CD4-positive, CD25-positive, alpha-beta regulatory T cell (primary cell): ENCODE measurements at regions not wholly inside any gene's neighbourhood (a gene's known extent, or its start where the extent isn't known, plus 50 kb on each side); places are given as distances from the start of the nearest gene placed in this dataset.

ENCODE experiments used
- ATAC-seq, 2 donors: fragments of 150-1000 bp; cut with Tn5 transposase; one replicate each; pipeline ENCODE4 v1.10.0; 2021; ENCODE audit warnings: low read depth in 2 of 2, moderate number of reproducible peaks in 2 of 2, moderate library complexity in 1 of 2
- DNase-seq, 3 donors: peaks; one replicate each; pipeline versions ENCODE4 v3.0.0 to v3.0.0-alpha.2; 2012 to 2022; ENCODE audit warnings: mixed read lengths in 1 of 3
- H3K27ac ChIP-seq: one replicate; pipeline ENCODE4 v1.7.0; 2013; ENCODE audit warnings: mild to moderate bottlenecking, low read length; ENCODE audit not compliant: insufficient read depth, poor library complexity, severe bottlenecking
- H3K27me3 ChIP-seq: one replicate; pipeline ENCODE4 v1.7.0; 2013; ENCODE audit warnings: low read length; ENCODE audit not compliant: control insufficient read depth, insufficient read depth
- H3K36me3 ChIP-seq: one replicate; pipeline ENCODE4 v1.7.0; 2013; ENCODE audit warnings: mild to moderate bottlenecking, low read length, moderate library complexity; ENCODE audit not compliant: control insufficient read depth, insufficient read depth
- H3K4me1 ChIP-seq: 2 replicates; pipeline ENCODE4 v1.7.0; 2013; ENCODE audit warnings: mild to moderate bottlenecking, low read length; ENCODE audit not compliant: insufficient read depth, control insufficient read depth, poor library complexity, severe bottlenecking
- H3K4me3 ChIP-seq: one replicate; pipeline ENCODE4 v1.7.0; 2013; ENCODE audit warnings: low read depth, mild to moderate bottlenecking, low read length, moderate library complexity
- H3K9me3 ChIP-seq, 2 experiments: 1 replicate in 1 of 2; 2 replicates in 1 of 2; pipeline ENCODE4 v1.7.0; 2013; ENCODE audit warnings: low read length in 2 of 2, mild to moderate bottlenecking in 1 of 2, moderate library complexity in 1 of 2; ENCODE audit not compliant: control insufficient read depth in 2 of 2
- H3K27ac Mint-ChIP-seq, 3 donors: one replicate each; pipeline ENCODE4 v1.8.0; 2020 to 2022; ENCODE audit warnings: mild to moderate bottlenecking in 3 of 3, mixed read lengths in 3 of 3, moderate library complexity in 2 of 3
- H3K27me3 Mint-ChIP-seq: one replicate; pipeline ENCODE4 v1.8.0; 2022; ENCODE audit warnings: mild to moderate bottlenecking, mixed read lengths
- H3K36me3 Mint-ChIP-seq: one replicate; pipeline ENCODE4 v1.8.0; 2020; ENCODE audit warnings: mixed read lengths
- H3K4me1 Mint-ChIP-seq, 4 donors: one replicate each; pipeline ENCODE4 v1.8.0; 2020 to 2022; ENCODE audit warnings: mixed read lengths in 4 of 4, mild to moderate bottlenecking in 1 of 4
- H3K4me3 Mint-ChIP-seq, 4 donors: one replicate each; pipeline ENCODE4 v1.8.0; 2020 to 2022; ENCODE audit warnings: mild to moderate bottlenecking in 4 of 4, mixed read lengths in 4 of 4, moderate library complexity in 3 of 4
- H3K9me3 Mint-ChIP-seq, 7 donors: one replicate each; pipeline ENCODE4 v1.8.0; 2020 to 2022; ENCODE audit warnings: mixed read lengths in 7 of 7, mild to moderate bottlenecking in 3 of 7, moderate library complexity in 2 of 7

GRCh38 chr6:21827425-21828202 lies 234.1 kb downstream of the SOX4 start:
- Mint-ChIP-seq H3K36me3 (no peaks in the 10 kb centered on the region), H3K27ac (peak overlapping the region in 1 of 3 donors; percentile 12), H3K27me3 (peaks cover 13% of the 10 kb centered on the region), H3K9me3 (peaks cover 0 to 4% (median 0%) of the 10 kb centered on the region in 7 donors), H3K4me3 (no peak overlapping the region), H3K4me1 (no peaks in the 10 kb centered on the region)
- ATAC-seq = no peak
- Histone ChIP-seq H3K9me3 (no peaks in the 10 kb centered on the region), H3K4me1 (no peaks in the 10 kb centered on the region), H3K4me3 (no peak overlapping the region), H3K27ac (no peak overlapping the region), H3K27me3 (no peaks in the 10 kb centered on the region), H3K36me3 (no peaks in the 10 kb centered on the region)
- DNase-seq = no peak

DNA sequence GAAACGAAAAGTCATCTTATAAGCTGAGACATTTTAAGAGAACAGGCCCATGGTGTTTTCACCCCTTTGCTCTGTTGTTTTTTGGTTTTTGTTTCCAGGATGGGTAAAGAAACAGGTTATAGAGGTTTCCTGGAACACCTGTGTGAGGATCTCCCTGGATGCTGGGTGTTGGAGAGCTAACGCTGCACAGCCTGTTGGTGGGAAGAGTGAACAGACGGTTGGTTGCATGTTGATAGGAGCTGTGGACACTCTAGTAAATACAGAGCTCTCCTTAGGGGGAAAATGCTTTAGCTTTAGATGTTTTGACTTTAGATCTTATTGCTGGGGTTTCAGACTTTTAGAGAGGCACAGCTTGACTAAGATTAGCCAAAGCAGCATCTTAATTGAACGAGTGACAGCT lies 235.2 kb downstream of the SOX4 start:
- Histone ChIP-seq H3K36me3 (no peaks in the 10 kb centered on the region), H3K4me1 (no peaks in the 10 kb centered on the region), H3K9me3 (no peaks in the 10 kb centered on the region), H3K27ac (no peak overlapping the region), H3K27me3 (no peaks in the 10 kb centered on the region), H3K4me3 (no peak overlapping the region)
- no peaks in the 10 kb centered on the region for H3K36me3 Mint-ChIP-seq
- ATAC-seq = no peak
- no peaks in the 10 kb centered on the region for H3K4me1 Mint-ChIP-seq
- peaks cover 13% of the 10 kb centered on the region for H3K27me3 Mint-ChIP-seq
- peaks cover 0 to 4% (median 0%) of the 10 kb centered on the region in 7 donors for H3K9me3 Mint-ChIP-seq
- no peak for DNase-seq
- H3K27ac Mint-ChIP-seq = no peak overlapping the region
- no peak overlapping the region for H3K4me3 Mint-ChIP-seq

GRCh38 chr6:21829126-21829525 lies 235.6 kb downstream of the SOX4 start:
- peaks cover 10% of the 10 kb centered on the region for H3K27me3 Mint-ChIP-seq
- Histone ChIP-seq H3K4me3 (no peak overlapping the region), H3K27ac (no peak overlapping the region), H3K4me1 (no peaks in the 10 kb centered on the region), H3K9me3 (no peaks in the 10 kb centered on the region), H3K36me3 (no peaks in the 10 kb centered on the region), H3K27me3 (no peaks in the 10 kb centered on the region)
- no peak overlapping the region for H3K4me3 Mint-ChIP-seq
- ATAC-seq = no peak
- H3K4me1 Mint-ChIP-seq = no peaks in the 10 kb centered on the region
- no peaks in the 10 kb centered on the region for H3K36me3 Mint-ChIP-seq
- H3K27ac Mint-ChIP-seq = no peak overlapping the region
- H3K9me3 Mint-ChIP-seq = peaks cover 0 to 4% (median 0%) of the 10 kb centered on the region in 7 donors
- no peak for DNase-seq

DNA sequence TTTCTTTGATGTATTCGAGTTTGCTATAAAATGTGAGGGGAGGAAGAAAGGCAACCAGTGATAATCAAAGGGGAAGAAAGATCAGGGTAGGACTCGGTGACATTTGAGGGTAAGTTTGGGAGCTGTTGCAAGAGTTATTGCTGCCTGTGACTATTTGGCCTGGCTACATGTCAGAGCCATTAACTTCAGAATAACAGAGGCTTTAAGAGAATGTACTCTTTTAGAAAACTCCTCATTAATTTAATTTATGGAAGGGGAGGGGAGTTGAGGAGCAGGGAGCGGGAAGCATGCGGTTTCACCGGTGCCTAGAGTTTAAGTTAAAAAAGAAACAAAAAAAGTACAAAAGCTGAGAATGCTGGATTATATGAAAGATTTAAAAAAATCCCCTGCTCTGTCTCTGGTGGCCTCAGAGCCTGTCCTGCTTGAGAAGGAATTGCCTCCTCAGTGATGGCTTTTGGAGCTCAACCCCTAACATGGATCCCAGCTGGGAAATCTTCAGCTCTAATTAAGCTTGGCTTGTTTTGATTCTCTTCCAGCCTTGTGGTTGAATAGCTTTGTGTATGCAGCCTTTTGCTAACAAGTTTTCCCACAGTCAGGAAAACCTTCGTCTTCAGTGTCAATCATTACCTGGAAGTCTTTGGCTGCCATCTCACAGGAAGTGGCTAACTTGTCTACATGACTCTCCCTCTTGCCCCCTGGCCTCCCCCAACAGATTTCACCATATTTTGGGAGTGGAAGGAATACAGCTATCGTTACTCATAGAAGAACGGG lies 238.2 kb downstream of the SOX4 start:
- H3K27me3 ChIP-seq = no peaks in the 10 kb centered on the region
- no peaks in the 10 kb centered on the region for H3K4me1 Mint-ChIP-seq
- H3K36me3 ChIP-seq = no peaks in the 10 kb centered on the region
- H3K4me3 ChIP-seq = no peak overlapping the region
- H3K9me3 ChIP-seq = no peaks in the 10 kb centered on the region
- no peak overlapping the region for H3K4me3 Mint-ChIP-seq
- H3K27ac Mint-ChIP-seq = no peak overlapping the region
- peaks cover 6% of the 10 kb centered on the region for H3K27me3 Mint-ChIP-seq
- no peak overlapping the region for H3K27ac ChIP-seq
- H3K36me3 Mint-ChIP-seq = no peaks in the 10 kb centered on the region
- peaks cover 0 to 4% (median 1%) of the 10 kb centered on the region in 7 donors for H3K9me3 Mint-ChIP-seq
- DNase-seq (no peak), ATAC-seq (no peak)
- H3K4me1 ChIP-seq = no peaks in the 10 kb centered on the region

DNA sequence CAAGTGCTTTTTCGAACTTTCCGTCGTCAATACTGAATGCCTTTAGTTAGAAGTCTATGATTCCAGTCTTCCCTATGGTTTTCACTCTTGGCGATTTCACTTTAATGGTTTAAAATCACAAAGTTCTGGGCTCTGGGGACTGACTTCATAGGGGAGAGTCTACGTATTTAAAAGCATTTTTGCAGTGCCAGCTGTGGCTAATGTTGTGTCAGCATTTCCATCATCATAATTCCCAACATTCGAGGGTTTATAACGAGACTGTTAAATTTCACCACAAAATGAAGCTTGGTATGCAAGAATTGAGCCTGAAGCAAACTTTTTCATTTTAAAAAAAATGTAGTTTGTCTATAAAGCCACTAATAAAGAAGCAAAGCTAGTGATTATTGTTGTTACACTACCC lies 242.7 kb downstream of the SOX4 start:
- H3K27me3 Mint-ChIP-seq = peaks cover 6% of the 10 kb centered on the region
- H3K27me3 ChIP-seq = no peaks in the 10 kb centered on the region
- no peak for ATAC-seq
- no peak overlapping the region for H3K4me3 Mint-ChIP-seq
- H3K9me3 ChIP-seq = no peaks in the 10 kb centered on the region
- H3K4me3 ChIP-seq = no peak overlapping the region
- no peak overlapping the region for H3K27ac ChIP-seq
- no peak for DNase-seq
- no peaks in the 10 kb centered on the region for H3K36me3 Mint-ChIP-seq
- H3K36me3 ChIP-seq = no peaks in the 10 kb centered on the region
- no peak overlapping the region for H3K27ac Mint-ChIP-seq
- H3K4me1 ChIP-seq = no peaks in the 10 kb centered on the region
- peaks cover 0 to 4% (median 0%) of the 10 kb centered on the region in 7 donors for H3K9me3 Mint-ChIP-seq
- no peaks in the 10 kb centered on the region for H3K4me1 Mint-ChIP-seq

GRCh38 chr6:21836772-21837425 lies 243.3 kb downstream of the SOX4 start:
- no peaks in the 10 kb centered on the region for H3K4me1 Mint-ChIP-seq
- Histone ChIP-seq H3K4me1 (no peaks in the 10 kb centered on the region), H3K36me3 (no peaks in the 10 kb centered on the region), H3K9me3 (no peaks in the 10 kb centered on the region), H3K27me3 (no peaks in the 10 kb centered on the region), H3K4me3 (no peak overlapping the region), H3K27ac (no peak overlapping the region)
- peaks cover 1% of the 10 kb centered on the region for H3K27me3 Mint-ChIP-seq
- H3K4me3 Mint-ChIP-seq = no peak overlapping the region
- no peaks in the 10 kb centered on the region for H3K36me3 Mint-ChIP-seq
- no peak for ATAC-seq
- DNase-seq = no peak
- H3K27ac Mint-ChIP-seq = no peak overlapping the region
- peaks cover 0 to 4% (median 0%) of the 10 kb centered on the region in 7 donors for H3K9me3 Mint-ChIP-seq

DNA sequence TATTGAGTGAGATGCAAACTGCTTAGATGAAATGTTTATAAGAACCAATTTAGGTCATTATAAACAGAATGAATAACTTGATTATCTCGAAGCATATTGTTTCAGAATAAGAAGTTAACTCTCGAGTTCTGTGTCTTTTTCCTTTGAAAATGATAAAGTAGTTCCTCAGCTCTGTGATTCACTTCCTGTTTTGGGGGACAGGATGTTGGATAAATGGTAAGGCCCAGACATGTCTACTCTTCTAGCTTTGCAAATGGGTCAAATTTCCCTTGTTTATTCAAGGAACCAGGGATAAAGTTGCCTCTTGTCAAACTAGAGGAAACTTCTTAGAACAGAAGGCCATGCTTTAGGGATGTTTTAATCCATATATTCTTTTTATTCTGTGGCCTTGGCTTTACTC lies 246.9 kb downstream of the SOX4 start:
- Histone ChIP-seq H3K27ac (no peak overlapping the region), H3K4me3 (no peak overlapping the region), H3K27me3 (no peaks in the 10 kb centered on the region), H3K9me3 (no peaks in the 10 kb centered on the region), H3K4me1 (no peaks in the 10 kb centered on the region), H3K36me3 (no peaks in the 10 kb centered on the region)
- Mint-ChIP-seq H3K27me3 (no peaks in the 10 kb centered on the region), H3K36me3 (no peaks in the 10 kb centered on the region), H3K4me3 (no peak overlapping the region), H3K27ac (no peak overlapping the region), H3K9me3 (peaks cover 0 to 3% (median 0%) of the 10 kb centered on the region in 7 donors), H3K4me1 (no peaks in the 10 kb centered on the region)
- ATAC-seq (no peak), DNase-seq (no peak)
